Adipose tissue (tissue), 3 donors: ENCODE measurements at regions not wholly inside any gene's neighbourhood (a gene's known extent, or its start where the extent isn't known, plus 50 kb on each side); places are given as distances from the start of the nearest gene placed in this dataset.

Source experiments
- H3K27ac ChIP-seq: one replicate; pipeline ENCODE4 v1.5.1; 2013; ENCODE audit warnings: low read depth, low read length
- WGBS, 3 donors: extraction: QIAGEN DNeasy Blood & Tissue Kit; methylation state at CpG; one replicate each; pipeline ENCODE4 v1.1.7; 2013; 5-methylcytosine and 5-hydroxymethylcytosine counted together
- donor health status: healthy with polysubstance abuse.
- donor health status: Bipolar disorder and iron deficiency.
- donor health status: healthy.

- H3K27ac ChIP-seq = no peak overlapping the region
- WGBS, 3 donors = 78 to 86% (median 85%) methylated on average over 2 of the region's 2 CpGs
These were observed 192.5 kb upstream of the TSC22D2 start for GRCh38 chr3:150215616-150216015.

- WGBS, 3 donors = 53 to 79% (median 59%) methylated on average over 1 of the region's 1 CpG
- H3K27ac ChIP-seq = no peak overlapping the region
These were observed 194.5 kb upstream of the TSC22D2 start for GRCh38 chr3:150213577-150213976.

DNA sequence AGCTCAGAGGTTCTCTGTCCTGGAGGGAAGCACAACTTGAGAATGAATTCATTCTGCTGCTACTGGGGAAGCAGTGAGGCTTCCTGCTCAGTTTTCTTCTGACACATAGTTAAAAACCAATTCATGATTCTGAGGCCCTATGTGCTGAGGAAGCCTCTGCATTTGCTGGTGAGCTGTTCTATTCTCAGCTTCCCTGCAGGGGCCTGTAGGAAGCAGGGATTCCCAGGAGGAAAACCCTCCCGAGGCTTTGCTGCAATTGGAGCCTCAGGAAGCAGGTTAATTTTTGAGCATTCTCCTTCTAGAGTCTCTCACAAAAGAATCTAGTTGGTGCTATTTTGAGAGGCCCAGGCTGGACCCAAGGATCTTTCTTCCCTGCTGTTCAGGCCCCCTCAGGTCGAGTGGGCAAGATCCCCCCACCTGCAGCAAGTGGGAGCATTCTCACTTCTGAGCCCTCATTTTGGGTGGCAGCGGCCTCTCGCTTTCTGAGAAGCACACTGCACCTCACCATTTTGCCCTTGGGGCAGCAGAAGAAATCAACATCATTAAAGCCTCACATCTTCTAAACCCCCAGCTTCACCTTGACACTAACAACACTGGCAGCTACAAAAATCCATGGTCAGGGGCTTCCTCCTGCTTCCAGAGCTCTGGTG lies 197.5 kb upstream of the TSC22D2 start:
- WGBS, 3 donors = 71 to 79% (median 73%) methylated on average over 4 of the region's 4 CpGs
- H3K27ac ChIP-seq = no peak overlapping the region

DNA sequence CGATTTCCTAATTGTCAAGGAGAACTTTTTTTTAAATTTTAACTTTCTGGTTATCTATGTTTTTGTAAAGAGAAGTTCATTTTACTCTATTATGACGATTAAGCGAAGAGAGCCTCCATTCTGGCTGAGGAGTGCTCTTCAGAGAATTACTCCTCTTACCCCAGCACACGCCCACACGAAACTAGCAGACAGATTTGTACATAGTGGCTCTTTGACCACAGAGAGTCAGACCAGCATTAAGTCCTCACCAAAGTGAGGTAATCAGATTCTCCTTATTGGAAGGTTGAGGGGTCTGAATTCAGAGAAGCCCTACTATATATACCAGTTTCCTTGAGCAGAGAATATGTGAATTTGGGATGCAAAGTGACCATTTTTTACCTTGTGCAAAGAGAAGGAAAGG lies 204.8 kb upstream of the TSC22D2 start:
- H3K27ac ChIP-seq = no peak overlapping the region
- WGBS, 3 donors = 74 to 80% (median 78%) methylated on average over 5 of the region's 5 CpGs

GRCh38 chr3:150202711-150203110 lies 205.4 kb upstream of the TSC22D2 start:
- 70 to 84% (median 78%) methylated on average over 1 of the region's 1 CpG for WGBS, 3 donors
- H3K27ac ChIP-seq = no peak overlapping the region

- no peak overlapping the region for H3K27ac ChIP-seq
These were observed 213.1 kb upstream of the TSC22D2 start for GRCh38 chr3:150194957-150195356.

GRCh38 chr3:150194513-150194912 lies 213.6 kb upstream of the TSC22D2 start:
- WGBS, 3 donors = 79 to 90% (median 89%) methylated on average over 4 of the region's 4 CpGs
- no peak overlapping the region for H3K27ac ChIP-seq

DNA sequence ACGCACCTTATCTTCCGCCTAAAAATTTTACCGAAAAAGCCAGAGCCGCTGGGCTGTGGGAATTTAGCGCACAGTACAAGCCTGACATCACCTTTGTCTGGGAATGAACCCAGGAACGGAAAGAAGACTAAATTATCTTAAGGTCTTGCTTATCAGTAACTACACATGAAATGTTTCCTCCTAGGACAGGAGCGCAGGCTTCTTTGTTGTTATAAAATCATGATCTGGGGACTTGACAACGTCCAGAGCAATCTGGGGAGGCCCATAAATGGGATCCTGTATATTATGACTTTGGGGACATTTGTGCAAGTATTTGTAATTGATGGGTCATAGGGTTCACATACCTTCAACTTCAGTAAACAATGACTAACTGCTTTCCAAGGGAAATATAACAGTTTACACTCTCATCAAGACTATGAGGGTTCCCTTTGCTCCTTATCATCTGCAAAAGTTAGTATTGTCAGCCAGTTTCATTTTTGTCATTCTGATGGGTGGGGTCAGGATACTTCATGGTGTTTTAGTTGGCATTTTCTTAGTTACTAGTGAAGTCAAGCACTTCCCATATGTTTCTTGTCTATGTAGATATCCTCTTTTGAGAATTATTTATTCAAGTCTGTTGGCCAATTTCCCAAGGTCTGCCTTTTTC lies 213.9 kb upstream of the PFN2 start:
- no peak overlapping the region for H3K27ac ChIP-seq
- 8 to 13% (median 11%) methylated on average over 8 of the region's 8 CpGs for WGBS, 3 donors

DNA sequence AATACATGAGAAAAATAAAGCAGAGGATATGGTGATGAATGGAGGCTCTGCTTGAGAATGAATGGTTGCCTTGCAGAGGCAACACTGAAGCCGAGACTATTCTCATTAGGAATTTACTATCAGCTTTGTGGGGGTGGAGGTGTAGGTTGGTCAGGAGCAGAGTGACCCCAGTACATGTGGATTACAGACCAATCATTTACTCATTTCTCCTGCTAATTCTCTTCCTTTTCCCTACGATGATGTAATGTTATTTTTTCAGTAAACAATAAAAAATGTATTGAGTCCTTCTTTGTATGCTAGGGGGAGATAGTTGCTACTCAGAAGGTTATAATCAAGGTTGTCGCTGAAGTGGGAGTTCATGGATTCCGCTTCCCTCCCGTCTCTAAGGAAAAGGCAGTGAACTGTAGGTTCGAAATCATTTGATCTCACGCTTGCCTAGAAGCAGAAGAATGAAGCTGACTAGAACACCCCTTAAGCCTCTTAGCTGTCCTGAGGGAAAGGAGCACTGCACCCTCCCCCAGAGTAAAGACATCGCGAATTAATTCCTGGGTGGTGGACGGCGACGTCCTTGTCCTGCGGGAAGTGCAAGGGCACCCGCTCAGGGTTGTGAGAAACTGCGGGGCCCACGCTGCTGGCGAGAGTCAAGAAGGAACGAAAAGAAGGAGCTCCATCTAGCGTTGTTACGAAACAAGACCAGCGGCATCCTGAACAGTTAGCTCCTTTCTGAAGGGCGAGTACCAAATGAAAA lies 213.2 kb upstream of the PFN2 start:
- no peak overlapping the region for H3K27ac ChIP-seq

DNA sequence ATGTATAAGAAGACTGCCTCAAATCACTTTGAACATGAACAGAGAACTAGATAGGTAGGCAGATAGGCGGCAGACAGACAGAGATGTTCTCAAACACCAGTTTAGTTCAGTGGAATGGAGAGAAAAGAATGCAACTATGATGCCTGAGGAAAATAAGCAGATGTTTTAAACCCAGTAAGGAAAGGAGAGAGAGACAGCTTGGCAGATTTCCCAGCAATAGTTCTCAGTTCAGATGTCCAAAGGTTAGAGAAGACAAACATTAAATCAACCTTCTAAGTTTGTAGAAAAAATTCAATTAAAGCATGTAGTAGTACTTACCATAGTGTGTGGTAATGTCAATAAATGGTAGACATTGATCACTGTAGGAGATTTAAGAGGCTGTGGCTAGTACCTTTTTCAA lies 209.6 kb upstream of the PFN2 start:
- no peak overlapping the region for H3K27ac ChIP-seq
- 38 to 79% (median 79%) methylated on average over 1 of the region's 1 CpG for WGBS, 3 donors

More for the DNA sequence above, 213.2 kb upstream of the PFN2 start:
- 5 to 7% (median 5%) methylated on average over 22 of the region's 22 CpGs for WGBS, 3 donors

DNA sequence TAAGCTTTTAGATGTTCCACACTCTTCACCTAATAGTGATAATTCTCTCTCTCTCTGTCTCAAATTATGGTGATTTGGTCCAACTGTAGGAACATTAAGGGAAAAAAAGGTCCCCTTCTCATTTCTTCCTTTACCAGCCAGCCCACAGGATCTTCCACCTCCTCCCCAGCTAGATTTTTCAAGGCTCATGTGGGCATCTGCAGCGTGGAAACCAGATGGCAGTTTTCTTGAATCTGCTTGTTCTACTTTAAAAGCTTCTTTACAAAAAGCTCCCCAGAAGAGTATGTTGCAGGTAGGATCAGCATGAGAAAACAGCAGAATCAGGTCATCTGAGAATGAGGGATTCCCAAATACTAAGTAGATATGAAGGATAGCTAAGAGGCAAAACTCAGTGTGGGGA lies 208.6 kb upstream of the PFN2 start:
- WGBS, 3 donors = 57 to 89% (median 87%) methylated on average over 1 of the region's 1 CpG
- no peak overlapping the region for H3K27ac ChIP-seq

DNA sequence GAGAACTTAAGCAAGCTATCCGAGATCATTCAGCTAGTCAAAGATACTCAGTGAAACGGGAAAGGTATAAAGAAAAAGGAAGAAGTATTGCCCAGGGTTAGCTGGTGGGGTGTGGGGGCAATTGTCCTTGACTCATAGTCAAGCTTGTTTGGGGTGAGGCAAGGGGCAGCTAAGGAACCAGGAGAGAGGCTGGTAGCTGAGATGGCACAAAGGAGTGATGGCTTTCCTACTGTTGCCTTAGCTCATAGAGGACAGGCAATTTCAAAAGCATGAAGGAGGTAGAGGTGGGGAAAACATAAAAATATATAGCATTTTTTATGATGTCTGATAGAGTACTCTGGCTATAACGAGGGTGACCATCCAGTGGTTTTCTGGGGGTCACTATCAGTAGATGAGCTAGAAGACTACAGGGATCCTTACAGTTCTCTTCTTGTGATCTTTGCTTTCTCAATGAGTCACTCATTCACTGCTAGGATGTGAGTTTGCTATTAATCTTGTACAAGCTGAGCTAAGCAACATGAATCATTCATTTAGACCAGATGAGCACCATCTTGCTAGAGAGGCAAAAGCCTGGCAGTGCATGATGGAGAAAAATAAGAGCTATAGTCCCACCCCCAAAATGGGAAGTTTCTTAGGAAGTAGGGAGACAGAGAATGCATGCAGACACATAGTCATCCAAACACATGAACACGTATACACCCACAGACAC lies 207.1 kb upstream of the PFN2 start:
- H3K27ac ChIP-seq = no peak overlapping the region
- 88 to 91% (median 90%) methylated on average over 4 of the region's 4 CpGs for WGBS, 3 donors

- no peak overlapping the region for H3K27ac ChIP-seq
- WGBS, 3 donors = 90 to 94% (median 90%) methylated on average over 1 of the region's 1 CpG
These were observed 203.5 kb upstream of the PFN2 start for GRCh38 chr3:150174179-150174578.

DNA sequence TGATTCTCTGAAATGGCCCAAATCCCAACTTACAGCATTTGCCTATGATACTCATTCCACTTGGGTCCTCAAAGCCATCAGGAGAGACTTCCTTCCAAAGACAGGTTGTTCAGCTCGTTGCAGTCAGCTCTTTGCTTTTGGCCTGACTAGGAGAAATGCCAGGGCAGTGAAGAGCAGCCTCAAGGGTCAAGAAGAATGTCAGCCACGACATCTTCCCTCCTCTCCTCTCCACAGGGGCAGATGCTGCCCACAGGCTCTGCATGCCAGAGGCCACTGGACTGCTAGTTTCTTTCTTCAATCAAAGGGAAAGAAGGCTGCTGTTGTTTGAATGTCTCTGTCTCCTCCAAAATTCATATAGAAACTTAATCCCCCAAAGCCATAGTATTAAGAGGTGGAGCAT lies 201.7 kb upstream of the PFN2 start:
- no peak overlapping the region for H3K27ac ChIP-seq
- WGBS, 3 donors = 43 to 73% (median 68%) methylated on average over 2 of the region's 2 CpGs

GRCh38 chr3:150170852-150171520 lies 200.3 kb upstream of the PFN2 start:
- 70 to 87% (median 82%) methylated on average over 6 of the region's 6 CpGs for WGBS, 3 donors
- H3K27ac ChIP-seq = no peak overlapping the region

- H3K27ac ChIP-seq = no peak overlapping the region
- 67 to 82% (median 77%) methylated on average over 5 of the region's 5 CpGs for WGBS, 3 donors
These were observed 198.7 kb upstream of the PFN2 start for GRCh38 chr3:150169330-150169940.

DNA sequence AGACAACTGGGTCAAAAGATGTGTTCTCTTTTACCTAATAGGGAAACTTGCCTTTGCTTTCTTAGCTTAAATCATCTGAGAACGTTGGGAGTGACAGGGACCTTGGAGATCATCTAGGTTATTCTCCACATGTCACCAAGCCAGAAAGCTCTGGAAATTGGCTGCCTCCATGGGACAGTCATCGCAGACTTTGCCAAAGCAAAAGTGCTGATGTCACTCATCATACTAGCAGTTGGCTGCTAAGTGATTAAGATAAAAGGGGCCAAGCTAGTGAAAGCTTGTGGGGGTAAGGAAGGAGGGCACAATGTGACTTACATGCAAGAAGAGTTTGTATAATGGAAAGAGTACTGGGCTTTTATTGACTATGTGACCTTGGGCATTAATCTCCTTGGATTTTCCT lies 198.0 kb upstream of the PFN2 start:
- no peak overlapping the region for H3K27ac ChIP-seq
- 20 to 44% (median 33%) methylated on average over 2 of the region's 2 CpGs for WGBS, 3 donors

DNA sequence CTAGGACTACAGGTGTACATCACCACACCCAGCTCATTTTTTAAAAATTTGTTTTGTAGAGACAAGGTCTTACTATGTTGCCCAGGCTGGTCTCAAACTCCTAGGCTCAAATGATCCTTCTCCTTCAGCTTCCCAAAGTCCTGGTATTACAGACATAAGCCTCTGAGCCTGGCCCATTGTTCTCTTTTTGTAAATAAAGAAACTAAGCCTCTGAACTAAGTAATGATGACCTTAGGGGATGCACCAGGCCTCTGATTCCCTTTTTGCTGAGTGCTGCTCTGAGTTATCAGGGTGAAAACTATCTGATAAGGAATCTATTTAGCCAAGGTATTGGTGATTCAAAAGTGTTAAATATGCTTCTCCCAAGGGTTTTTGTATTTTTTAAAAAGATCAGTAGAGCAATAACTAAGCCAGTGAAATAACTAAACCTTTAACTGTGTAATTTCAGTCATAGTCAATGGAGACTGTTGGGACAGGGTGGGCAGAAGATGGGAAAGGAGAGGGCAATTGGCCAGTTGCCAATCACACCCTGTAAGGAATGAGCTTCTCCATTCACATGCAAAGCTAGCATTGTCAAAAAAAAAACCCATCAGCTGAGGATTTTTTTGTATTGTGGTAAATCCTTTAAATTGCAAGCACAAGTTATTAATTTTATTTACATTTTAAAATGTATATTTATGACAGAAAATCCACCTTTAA lies 194.8 kb upstream of the PFN2 start:
- no peak overlapping the region for H3K27ac ChIP-seq
